ENCODE measurements at regions not wholly inside any gene's neighbourhood (a gene's known extent, or its start where the extent isn't known, plus 50 kb on each side); places are given as distances from the start of the nearest gene placed in this dataset.

DNA sequence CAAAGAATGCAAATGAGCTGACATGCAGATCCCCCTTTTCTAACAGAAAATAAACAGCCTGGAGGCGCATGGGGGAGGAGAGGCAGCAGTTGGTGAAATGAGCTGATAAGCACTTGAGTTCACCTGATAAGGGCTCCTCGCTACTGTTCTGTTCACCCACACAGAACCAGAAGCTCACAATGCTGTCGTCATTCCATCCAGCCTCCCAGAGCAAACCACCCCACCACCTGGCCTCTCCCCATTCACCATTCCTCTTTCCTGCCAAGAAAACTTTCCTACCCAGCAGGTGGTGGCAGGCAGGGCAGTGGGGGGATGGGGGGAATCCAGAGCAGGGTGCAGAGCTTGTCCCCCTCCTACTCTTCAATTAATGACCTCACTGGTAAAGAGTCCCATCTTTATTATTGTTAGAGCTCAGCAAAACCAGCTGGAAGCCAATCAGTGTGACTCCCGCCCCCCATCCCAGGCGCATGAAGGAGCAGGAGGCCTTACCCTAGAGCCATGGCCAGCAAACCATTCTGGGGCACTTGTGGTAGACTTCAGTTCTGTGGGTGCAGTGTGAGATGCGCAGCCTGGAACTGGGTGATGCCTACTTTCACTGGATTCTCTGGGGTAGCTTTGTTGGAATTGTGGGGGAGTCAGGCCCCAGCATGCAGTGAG lies 350.3 kb downstream of the ZIC3 start:
- Histone ChIP-seq H3K27ac (ENCODE audit: insufficient read depth, low read length) (no peak overlapping the region), H4K20me1 (ENCODE audit: control insufficient read depth, extremely low read depth, insufficient read depth, low read length) (no peaks in the 10 kb centered on the region), H2AFZ (ENCODE audit: low read length) (no peak overlapping the region), H3K4me1 (ENCODE audit: control insufficient read depth, extremely low read depth, insufficient read depth, low read length) (no peaks in the 10 kb centered on the region), H3K9ac (ENCODE audit: insufficient read depth, low read length) (no peak overlapping the region), H3K27me3 (ENCODE audit: control insufficient read depth, insufficient read depth, low read length) (no peaks in the 10 kb centered on the region), H3K36me3 (ENCODE audit: control insufficient read depth, insufficient read depth, low read length) (no peaks in the 10 kb centered on the region), H3K79me2 (ENCODE audit: control insufficient read depth, insufficient read depth, low read length) (no peaks in the 10 kb centered on the region), H3K4me3 (replicated peaks in 1 of 4; ENCODE audit: control extremely low read depth in 1 of 4, insufficient read depth in 1 of 4, low read depth in 3 of 4, low read length in 4 of 4) (no peak overlapping the region), H3K9me3 (ENCODE audit: control insufficient read depth, insufficient read depth, low read depth, low read length) (no peaks in the 10 kb centered on the region), H3K4me2 (ENCODE audit: extremely low read depth, insufficient read depth, low read length) (no peak overlapping the region)
- no peak for DNase-seq (ENCODE audit: low read depth in 2 of 2)
- TF ChIP-seq, protein P1, sequence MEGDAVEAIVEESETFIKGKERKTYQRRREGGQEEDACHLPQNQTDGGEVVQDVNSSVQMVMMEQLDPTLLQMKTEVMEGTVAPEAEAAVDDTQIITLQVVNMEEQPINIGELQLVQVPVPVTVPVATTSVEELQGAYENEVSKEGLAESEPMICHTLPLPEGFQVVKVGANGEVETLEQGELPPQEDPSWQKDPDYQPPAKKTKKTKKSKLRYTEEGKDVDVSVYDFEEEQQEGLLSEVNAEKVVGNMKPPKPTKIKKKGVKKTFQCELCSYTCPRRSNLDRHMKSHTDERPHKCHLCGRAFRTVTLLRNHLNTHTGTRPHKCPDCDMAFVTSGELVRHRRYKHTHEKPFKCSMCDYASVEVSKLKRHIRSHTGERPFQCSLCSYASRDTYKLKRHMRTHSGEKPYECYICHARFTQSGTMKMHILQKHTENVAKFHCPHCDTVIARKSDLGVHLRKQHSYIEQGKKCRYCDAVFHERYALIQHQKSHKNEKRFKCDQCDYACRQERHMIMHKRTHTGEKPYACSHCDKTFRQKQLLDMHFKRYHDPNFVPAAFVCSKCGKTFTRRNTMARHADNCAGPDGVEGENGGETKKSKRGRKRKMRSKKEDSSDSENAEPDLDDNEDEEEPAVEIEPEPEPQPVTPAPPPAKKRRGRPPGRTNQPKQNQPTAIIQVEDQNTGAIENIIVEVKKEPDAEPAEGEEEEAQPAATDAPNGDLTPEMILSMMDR (conservative IDR thresholded peaks at IDR 0.05 in 1 of 2, IDR thresholded peaks at IDR 0.05 in 1 of 2; ENCODE audit: low read depth in 1 of 2, low read length in 2 of 2): no peak
- TF ChIP-seq EZH2 (IDR thresholded peaks at IDR 0.05; ENCODE audit: low read length, missing control alignments): no peak

DNA sequence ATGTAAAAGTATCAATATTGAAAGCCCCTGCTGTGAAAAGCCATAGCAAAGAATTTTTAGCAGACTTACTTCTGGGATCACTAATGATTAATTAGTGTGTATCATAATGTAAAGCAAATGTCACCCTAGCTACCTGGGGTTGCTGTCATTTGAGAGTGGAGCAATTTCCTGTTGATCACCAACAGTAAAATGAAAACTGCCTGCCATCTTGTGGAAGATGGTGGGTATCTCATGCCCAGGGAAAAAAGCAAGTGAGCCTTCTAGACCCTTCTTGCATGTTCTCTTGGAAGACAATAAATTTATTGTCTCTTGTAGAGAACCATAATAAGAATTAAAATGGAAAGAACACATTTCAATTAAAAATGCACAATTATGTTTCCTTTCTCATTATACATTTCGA lies 360.2 kb downstream of the ZIC3 start:
- Histone ChIP-seq H3K4me1 (ENCODE audit: control insufficient read depth, extremely low read depth, insufficient read depth, low read length) (no peaks in the 10 kb centered on the region), H3K27me3 (ENCODE audit: control insufficient read depth, insufficient read depth, low read length) (no peaks in the 10 kb centered on the region), H3K79me2 (ENCODE audit: control insufficient read depth, insufficient read depth, low read length) (no peaks in the 10 kb centered on the region), H3K9me3 (ENCODE audit: control insufficient read depth, insufficient read depth, low read depth, low read length) (no peaks in the 10 kb centered on the region), H3K4me3 (replicated peaks in 1 of 4; ENCODE audit: control extremely low read depth in 1 of 4, insufficient read depth in 1 of 4, low read depth in 3 of 4, low read length in 4 of 4) (no peak overlapping the region), H3K4me2 (ENCODE audit: extremely low read depth, insufficient read depth, low read length) (no peak overlapping the region), H3K36me3 (ENCODE audit: control insufficient read depth, insufficient read depth, low read length) (no peaks in the 10 kb centered on the region), H4K20me1 (ENCODE audit: control insufficient read depth, extremely low read depth, insufficient read depth, low read length) (no peaks in the 10 kb centered on the region), H3K27ac (ENCODE audit: insufficient read depth, low read length) (no peak overlapping the region), H3K9ac (ENCODE audit: insufficient read depth, low read length) (no peak overlapping the region), H2AFZ (ENCODE audit: low read length) (no peak overlapping the region)
- no peak for DNase-seq (ENCODE audit: low read depth in 2 of 2)
- TF ChIP-seq, protein P1 (conservative IDR thresholded peaks at IDR 0.05 in 1 of 2, IDR thresholded peaks at IDR 0.05 in 1 of 2; ENCODE audit: low read depth in 1 of 2, low read length in 2 of 2): no peak
- no peak for TF ChIP-seq EZH2 (IDR thresholded peaks at IDR 0.05; ENCODE audit: low read length, missing control alignments)

DNA sequence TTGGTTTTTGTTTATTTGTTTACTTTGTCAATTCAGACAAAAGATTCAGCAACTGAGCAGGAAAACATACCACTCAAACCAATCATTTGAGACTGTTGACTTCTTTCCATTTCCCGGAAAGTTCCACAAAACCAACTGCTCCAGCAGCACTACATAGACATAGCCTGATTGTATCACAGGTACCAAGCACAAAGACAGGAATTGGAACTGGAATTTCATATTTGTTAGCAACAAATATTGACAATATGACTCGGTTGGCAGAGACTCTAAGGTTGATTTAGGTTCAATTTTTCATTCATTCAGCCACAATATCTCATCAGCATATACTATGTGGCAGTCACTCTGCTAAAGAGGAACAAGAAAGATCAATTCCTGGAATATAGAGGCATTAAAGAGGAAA lies 364.0 kb downstream of the ZIC3 start:
- Histone ChIP-seq H3K9ac (ENCODE audit: insufficient read depth, low read length) (no peak overlapping the region), H3K4me3 (replicated peaks in 1 of 4; ENCODE audit: control extremely low read depth in 1 of 4, insufficient read depth in 1 of 4, low read depth in 3 of 4, low read length in 4 of 4) (no peak overlapping the region), H3K27me3 (ENCODE audit: control insufficient read depth, insufficient read depth, low read length) (no peaks in the 10 kb centered on the region), H4K20me1 (ENCODE audit: control insufficient read depth, extremely low read depth, insufficient read depth, low read length) (no peaks in the 10 kb centered on the region), H3K79me2 (ENCODE audit: control insufficient read depth, insufficient read depth, low read length) (no peaks in the 10 kb centered on the region), H3K9me3 (ENCODE audit: control insufficient read depth, insufficient read depth, low read depth, low read length) (no peaks in the 10 kb centered on the region), H3K4me2 (ENCODE audit: extremely low read depth, insufficient read depth, low read length) (no peak overlapping the region), H3K27ac (ENCODE audit: insufficient read depth, low read length) (no peak overlapping the region), H2AFZ (ENCODE audit: low read length) (no peak overlapping the region), H3K36me3 (ENCODE audit: control insufficient read depth, insufficient read depth, low read length) (no peaks in the 10 kb centered on the region), H3K4me1 (ENCODE audit: control insufficient read depth, extremely low read depth, insufficient read depth, low read length) (no peaks in the 10 kb centered on the region)
- TF ChIP-seq, protein P1 (conservative IDR thresholded peaks at IDR 0.05 in 1 of 2, IDR thresholded peaks at IDR 0.05 in 1 of 2; ENCODE audit: low read depth in 1 of 2, low read length in 2 of 2): no peak
- no peak for TF ChIP-seq EZH2 (IDR thresholded peaks at IDR 0.05; ENCODE audit: low read length, missing control alignments)
- no peak for DNase-seq (ENCODE audit: low read depth in 2 of 2)

Data from fibroblast of lung (primary cell).